ENCODE measurements at regions not wholly inside any gene's neighbourhood (a gene's known extent, or its start where the extent isn't known, plus 50 kb on each side); places are given as distances from the start of the nearest gene placed in this dataset.

DNA sequence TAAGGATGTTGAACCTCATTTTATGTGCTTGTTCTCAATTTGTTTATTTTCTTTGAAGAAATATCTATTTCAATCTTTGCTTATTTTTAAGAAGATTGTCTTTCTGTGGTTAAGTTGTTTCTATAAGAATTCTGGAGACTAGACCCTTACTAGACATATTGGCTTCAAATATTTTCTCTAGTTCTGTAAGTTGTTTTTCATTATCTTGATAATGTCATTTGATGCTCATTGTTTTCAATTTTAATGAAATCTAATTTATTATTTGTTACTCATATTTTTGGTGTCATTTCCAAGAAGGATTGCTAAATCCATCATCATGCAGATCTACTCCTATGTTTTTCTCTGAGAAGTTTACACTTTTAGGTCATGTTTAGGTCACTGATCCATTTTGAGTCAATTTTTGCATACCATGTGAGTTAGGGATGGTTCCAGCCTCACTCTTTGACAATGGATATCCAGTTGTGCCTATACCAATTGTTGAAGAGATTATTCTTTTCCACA lies 874.8 kb upstream of the SLITRK6 start:
- no peak overlapping the region for H3K56ac ChIP-seq (ENCODE audit: insufficient read length, low read depth, low read length)

More for the DNA sequence above, 874.8 kb upstream of the SLITRK6 start:
- no peaks in the 10 kb centered on the region for H3K9me3 ChIP-seq (ENCODE audit: control insufficient read depth, low read depth, low read length)
- H4K20me1 ChIP-seq (ENCODE audit: control insufficient read depth, insufficient read depth, insufficient read length) = no peaks in the 10 kb centered on the region
- H3K14ac ChIP-seq (ENCODE audit: insufficient read depth, low read length) = no peak overlapping the region
- no peak overlapping the region for H3K4ac ChIP-seq (ENCODE audit: low read depth, low read length)
- Mint-ChIP-seq H3K4me3 (no peak overlapping the region), H3K9me3 (no peaks in the 10 kb centered on the region), H3K4me1 (no peaks in the 10 kb centered on the region), H3K27me3 (ENCODE audit: low read depth) (no peaks in the 10 kb centered on the region), H3K27ac (no peak overlapping the region), H3K36me3 (ENCODE audit: insufficient read depth in 1 of 3, low read depth in 3 of 3) (no peaks in the 10 kb centered on the region)
- no peaks in the 10 kb centered on the region for H3K79me2 ChIP-seq (ENCODE audit: insufficient read depth, low read length)
- no peak overlapping the region for H3K18ac ChIP-seq (ENCODE audit: insufficient read length, low read depth, low read length)
- H3T11ph ChIP-seq (ENCODE audit: low read length) = no peak overlapping the region
- no peak overlapping the region for H3K27ac ChIP-seq (ENCODE audit: insufficient read length, low read depth, low read length)
- no peak overlapping the region for H2BK120ac ChIP-seq (ENCODE audit: low read depth, low read length, poor library complexity, severe bottlenecking)
- no peaks in the 10 kb centered on the region for H3K23me2 ChIP-seq (ENCODE audit: insufficient read length, low read depth, low read length, poor library complexity, severe bottlenecking)
- no peak for DNase-seq
- no peak overlapping the region for H3K23ac ChIP-seq (ENCODE audit: insufficient read length, low read depth, low read length)
- H3K4me1 ChIP-seq (ENCODE audit: insufficient read depth, low read length) = no peaks in the 10 kb centered on the region
- no peak overlapping the region for H2AFZ ChIP-seq (ENCODE audit: low read length)
- H4K8ac ChIP-seq (replicated peaks; ENCODE audit: insufficient read length, low read depth, low read length) = no peak overlapping the region
- no peak overlapping the region for H4K91ac ChIP-seq (ENCODE audit: insufficient read length, low read depth, low read length)
- no peak overlapping the region for H2AK5ac ChIP-seq (ENCODE audit: insufficient read length, low read length)
- TF ChIP-seq, protein P1, sequence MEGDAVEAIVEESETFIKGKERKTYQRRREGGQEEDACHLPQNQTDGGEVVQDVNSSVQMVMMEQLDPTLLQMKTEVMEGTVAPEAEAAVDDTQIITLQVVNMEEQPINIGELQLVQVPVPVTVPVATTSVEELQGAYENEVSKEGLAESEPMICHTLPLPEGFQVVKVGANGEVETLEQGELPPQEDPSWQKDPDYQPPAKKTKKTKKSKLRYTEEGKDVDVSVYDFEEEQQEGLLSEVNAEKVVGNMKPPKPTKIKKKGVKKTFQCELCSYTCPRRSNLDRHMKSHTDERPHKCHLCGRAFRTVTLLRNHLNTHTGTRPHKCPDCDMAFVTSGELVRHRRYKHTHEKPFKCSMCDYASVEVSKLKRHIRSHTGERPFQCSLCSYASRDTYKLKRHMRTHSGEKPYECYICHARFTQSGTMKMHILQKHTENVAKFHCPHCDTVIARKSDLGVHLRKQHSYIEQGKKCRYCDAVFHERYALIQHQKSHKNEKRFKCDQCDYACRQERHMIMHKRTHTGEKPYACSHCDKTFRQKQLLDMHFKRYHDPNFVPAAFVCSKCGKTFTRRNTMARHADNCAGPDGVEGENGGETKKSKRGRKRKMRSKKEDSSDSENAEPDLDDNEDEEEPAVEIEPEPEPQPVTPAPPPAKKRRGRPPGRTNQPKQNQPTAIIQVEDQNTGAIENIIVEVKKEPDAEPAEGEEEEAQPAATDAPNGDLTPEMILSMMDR (conservative IDR thresholded peaks at IDR 0.05) = no peak
- H2BK5ac ChIP-seq (ENCODE audit: insufficient read length, low read length) = no peak overlapping the region
- no peak overlapping the region for H2BK20ac ChIP-seq (ENCODE audit: low read depth, low read length, poor library complexity, severe bottlenecking)
- H2BK15ac ChIP-seq (ENCODE audit: low read depth, low read length) = no peak overlapping the region
- H3K79me1 ChIP-seq (ENCODE audit: insufficient read depth, low read depth, low read length, poor library complexity, severe bottlenecking) = no peaks in the 10 kb centered on the region
- H2BK12ac ChIP-seq (ENCODE audit: insufficient read length, low read depth, low read length) = no peak overlapping the region
- no peak overlapping the region for H3K9ac ChIP-seq (ENCODE audit: extremely low read depth, insufficient read length, low read length)
- no peak overlapping the region for H4K5ac ChIP-seq (ENCODE audit: insufficient read length, low read depth, low read length)
- H3K4me2 ChIP-seq (ENCODE audit: insufficient read depth, insufficient read length, low read length) = no peak overlapping the region
- no peaks in the 10 kb centered on the region for H3K27me3 ChIP-seq (ENCODE audit: insufficient read depth, low read length)

Data from H9 (cell line).